Left colon (tissue), 2 donors: ENCODE measurements at regions not wholly inside any gene's neighbourhood (a gene's known extent, or its start where the extent isn't known, plus 50 kb on each side); places are given as distances from the start of the nearest gene placed in this dataset.

ENCODE experiments used
- ATAC-seq: fragments of 200-7000 bp; cut with Tn5 transposase; one replicate; pipeline ENCODE4 v1.9.1; 2020; ENCODE audit warnings: mild to moderate bottlenecking, moderate library complexity
- DNase-seq, 2 donors: peaks; one replicate each; pipeline ENCODE4 v3.0.0-alpha.2; 2020
- intact Hi-C, 2 donors: fragments of 100-400 bp; cut with DNase I in 1 of 2; cut with micrococcal nuclease in 1 of 2; formaldehyde crosslinking; loops; one replicate each; pipeline versions ENCODE4 v1.11.2 to v1.14.0; 2022; cut with DNase I, micrococcal nuclease
- donor health status: DM: no; HTN: no; CAD: no.
- donor health status: DM: yes; HTN: yes; CAD: no.

- intact Hi-C loops: no loop called here
Measured at GRCh38 chr7:13139436-13139835, 452.0 kb downstream of the ARL4A start.

DNA sequence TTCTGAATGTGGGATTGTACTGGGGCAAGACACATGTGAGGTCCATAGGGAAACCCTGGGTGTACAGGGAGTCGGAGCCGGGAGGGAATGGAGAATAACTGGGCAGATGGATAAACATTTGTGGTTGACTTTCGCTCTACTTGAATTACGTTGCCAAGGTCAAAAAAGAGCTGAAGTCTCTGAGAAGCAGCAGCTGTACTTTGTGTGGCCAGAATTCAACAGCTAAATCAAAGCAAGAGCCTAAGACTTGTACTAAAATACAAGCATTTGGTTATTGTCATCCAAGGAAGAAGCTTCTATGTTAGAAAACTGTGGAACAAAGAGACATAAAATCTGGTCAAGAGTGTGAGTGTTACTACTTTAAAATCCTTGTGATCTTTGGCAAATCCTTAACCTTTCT lies 457.2 kb downstream of the ARL4A start:
- intact Hi-C loops: no loop called here
- ATAC-seq (no peak), DNase-seq (no peak)

More at GRCh38 chr7:13139436-13139835, 452.0 kb downstream of the ARL4A start:
- no peak for DNase-seq
- no peak for ATAC-seq

DNA sequence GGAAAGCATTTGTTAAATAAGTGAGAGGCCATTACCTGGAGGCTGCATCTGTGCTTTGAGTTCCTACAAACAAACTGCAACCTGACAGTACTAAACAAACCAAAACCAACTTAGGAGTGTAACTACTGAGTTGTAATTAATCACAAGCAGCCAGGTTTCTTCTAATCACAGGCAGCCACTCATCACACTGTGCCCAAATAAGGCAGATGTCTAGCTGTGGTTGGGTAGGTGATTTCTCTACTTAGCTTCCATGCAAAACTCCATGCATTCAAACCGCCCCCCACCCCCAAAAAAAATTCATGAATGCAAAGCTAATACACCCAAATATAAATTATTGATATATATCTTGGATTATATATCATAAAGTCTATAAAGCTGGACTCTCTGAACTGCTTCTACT lies 461.1 kb downstream of the ARL4A start:
- intact Hi-C loops: no loop called here
- ATAC-seq (no peak), DNase-seq (no peak)

DNA sequence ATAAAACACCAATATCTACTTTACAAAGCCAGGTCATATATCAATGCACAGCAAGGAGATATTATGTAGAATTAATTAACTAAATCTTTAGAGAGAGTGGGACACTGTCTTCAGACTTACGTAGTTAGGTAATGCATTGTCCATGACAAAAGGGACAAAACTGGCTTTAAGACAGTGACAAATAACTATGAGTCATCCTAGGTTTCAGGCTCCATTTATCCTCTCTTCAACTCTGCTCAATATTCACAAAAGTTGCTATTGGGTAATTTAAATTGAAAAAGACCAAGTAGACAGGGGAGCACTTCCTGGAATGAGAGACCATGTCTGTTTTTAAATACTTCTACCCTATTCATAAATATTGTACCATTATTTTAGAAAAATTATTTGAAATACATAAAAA lies 464.5 kb downstream of the ARL4A start:
- no peak for DNase-seq
- intact Hi-C loops: no loop called here
- no peak for ATAC-seq

GRCh38 chr7:13152755-13153154 lies 465.3 kb downstream of the ARL4A start:
- DNase-seq (no peak), ATAC-seq (no peak)
- intact Hi-C loops: no loop called here

DNA sequence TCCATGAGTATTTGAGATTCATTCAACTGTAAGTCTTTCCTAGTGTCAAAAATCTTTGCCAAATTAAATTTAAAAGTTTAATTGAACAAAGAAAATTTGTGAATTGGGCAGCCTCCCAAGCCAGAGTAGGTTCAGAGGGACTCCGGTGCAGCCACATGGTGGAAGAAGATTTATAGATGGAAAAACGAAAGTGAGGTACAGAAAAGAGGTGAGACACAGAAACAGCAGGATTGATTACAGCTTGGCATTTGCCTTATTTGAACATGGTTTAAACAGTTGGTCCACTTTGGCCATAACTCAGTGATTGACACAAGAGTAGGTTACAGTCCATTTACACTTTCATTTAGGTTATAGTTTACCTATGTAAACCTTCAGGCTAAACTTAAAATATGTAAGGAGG lies 465.8 kb downstream of the ARL4A start:
- intact Hi-C loops: no loop called here
- no peak for DNase-seq
- ATAC-seq: no peak

DNA sequence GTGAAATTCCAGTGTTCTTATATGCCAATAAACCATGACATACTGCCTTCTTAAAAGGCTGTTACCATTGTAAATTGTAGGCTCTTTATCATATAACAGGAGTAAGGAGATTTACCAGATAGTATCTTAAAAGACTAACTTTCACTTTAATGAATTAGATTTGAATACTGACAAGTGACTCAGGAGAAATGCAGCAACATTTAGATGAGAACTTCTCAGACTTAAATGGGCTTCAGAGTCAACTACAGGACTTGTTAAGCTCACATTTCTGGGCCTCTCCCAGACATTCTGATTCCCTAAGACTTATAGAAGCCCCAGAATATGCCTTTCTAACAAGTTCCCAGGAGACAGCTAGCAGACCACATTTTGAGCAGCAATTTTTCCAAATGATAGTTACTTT lies 466.3 kb downstream of the ARL4A start:
- DNase-seq (no peak), ATAC-seq (no peak)
- intact Hi-C loops: no loop called here

GRCh38 chr7:13155188-13155587 lies 467.8 kb downstream of the ARL4A start:
- intact Hi-C loops: no loop called here
- ATAC-seq: no peak
- DNase-seq: no peak

DNA sequence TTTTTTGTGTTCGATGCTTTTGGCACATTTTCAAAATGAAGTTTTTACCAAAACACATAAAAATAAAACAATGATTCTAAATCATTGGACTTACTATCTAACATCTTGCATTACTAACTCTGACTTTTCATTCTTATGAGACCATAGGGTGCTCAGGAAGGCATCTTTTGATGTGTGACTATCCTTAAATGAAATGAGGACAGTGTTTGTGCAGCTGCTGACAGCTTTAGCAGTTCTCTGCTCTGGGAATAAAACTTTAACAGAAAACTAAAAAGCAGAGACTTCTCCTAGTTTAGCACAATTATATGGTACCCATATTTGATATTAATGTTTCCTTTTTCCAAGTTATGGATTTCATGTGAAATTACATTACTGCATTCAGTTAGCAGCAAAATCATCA lies 471.6 kb downstream of the ARL4A start:
- DNase-seq (no peak), ATAC-seq (no peak)
- intact Hi-C loops: no loop called here

GRCh38 chr7:13159467-13160184 lies 472.2 kb downstream of the ARL4A start:
- intact Hi-C loops: no loop called here
- DNase-seq: no peak
- no peak for ATAC-seq

DNA sequence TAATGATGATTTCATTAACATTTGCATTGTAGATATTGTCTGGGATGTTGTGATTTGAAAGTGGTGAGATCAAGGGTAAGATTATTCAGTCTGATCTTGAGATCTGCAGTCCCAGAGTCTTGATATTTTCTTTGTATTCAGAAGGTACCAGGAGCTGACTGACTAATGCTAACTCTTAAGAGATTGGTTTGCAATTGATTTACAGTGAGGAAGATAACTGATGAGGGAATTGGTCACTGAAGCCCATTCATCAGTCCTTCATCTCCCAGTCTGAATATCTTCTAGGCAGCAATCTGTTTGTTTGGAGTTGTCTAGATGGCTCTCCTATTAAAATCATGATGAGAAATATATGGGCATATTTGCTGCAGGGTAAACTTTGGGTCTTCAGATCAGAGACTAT lies 473.7 kb downstream of the ARL4A start:
- intact Hi-C loops: no loop called here
- no peak for DNase-seq
- no peak for ATAC-seq

DNA sequence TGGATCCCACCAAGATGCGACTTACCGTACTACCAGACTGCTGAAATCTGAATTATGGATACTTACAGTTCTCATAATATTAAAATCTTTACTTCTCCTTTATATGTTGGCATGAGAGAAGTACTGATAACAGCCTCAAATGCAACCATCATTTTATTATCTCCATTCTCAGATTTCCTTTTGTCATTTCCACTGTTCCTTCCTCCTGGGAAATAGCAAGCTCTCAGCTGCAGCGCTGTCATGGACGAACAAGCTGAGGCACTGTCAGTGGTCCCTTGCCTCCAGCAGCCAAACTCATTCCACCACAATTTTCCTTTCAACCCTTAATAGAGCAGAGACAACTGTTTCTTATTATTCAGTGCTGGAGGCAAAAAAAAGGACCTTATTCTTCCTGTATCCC lies 478.4 kb downstream of the ARL4A start:
- DNase-seq (no peak), ATAC-seq (no peak)
- intact Hi-C loops: no loop called here

GRCh38 chr7:13166801-13167200 lies 479.4 kb downstream of the ARL4A start:
- DNase-seq (no peak), ATAC-seq (no peak)
- intact Hi-C loops: no loop called here

GRCh38 chr7:13169356-13169755 lies 481.9 kb downstream of the ARL4A start:
- intact Hi-C loops: no loop called here
- no peak for ATAC-seq
- DNase-seq: no peak

- intact Hi-C loops: no loop called here
- DNase-seq: no peak
- no peak for ATAC-seq
Measured at GRCh38 chr7:13174991-13175390, 487.6 kb downstream of the ARL4A start.

DNA sequence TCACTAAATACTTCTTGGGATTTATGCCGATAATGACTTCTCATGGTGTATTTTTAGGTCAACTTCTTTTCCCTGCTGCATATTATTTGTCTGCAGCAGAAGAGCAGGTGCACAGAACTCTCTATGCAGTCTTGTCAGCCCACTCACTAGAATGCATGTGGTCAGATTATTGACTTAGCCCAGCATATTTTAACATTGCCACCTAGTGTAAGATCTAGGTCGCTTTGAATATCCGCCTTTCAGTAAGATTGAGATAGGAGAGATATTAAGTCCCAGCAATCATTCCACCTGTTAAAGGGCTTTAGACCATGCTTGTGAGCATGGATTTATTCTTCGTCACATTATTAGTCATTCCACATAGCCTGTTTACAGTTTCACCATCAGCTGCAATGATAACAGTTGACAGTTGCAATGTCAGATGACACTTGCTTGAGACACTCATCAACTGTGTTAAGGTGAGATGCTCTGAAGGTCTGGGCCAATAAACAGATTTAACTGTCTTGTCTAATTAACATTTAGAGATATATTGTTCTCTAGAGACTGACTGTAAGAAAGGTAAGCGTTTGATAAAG lies 491.7 kb downstream of the ARL4A start:
- peak; percentile 46 for ATAC-seq
- intact Hi-C loops: no loop called here
- DNase-seq: no peak

DNA sequence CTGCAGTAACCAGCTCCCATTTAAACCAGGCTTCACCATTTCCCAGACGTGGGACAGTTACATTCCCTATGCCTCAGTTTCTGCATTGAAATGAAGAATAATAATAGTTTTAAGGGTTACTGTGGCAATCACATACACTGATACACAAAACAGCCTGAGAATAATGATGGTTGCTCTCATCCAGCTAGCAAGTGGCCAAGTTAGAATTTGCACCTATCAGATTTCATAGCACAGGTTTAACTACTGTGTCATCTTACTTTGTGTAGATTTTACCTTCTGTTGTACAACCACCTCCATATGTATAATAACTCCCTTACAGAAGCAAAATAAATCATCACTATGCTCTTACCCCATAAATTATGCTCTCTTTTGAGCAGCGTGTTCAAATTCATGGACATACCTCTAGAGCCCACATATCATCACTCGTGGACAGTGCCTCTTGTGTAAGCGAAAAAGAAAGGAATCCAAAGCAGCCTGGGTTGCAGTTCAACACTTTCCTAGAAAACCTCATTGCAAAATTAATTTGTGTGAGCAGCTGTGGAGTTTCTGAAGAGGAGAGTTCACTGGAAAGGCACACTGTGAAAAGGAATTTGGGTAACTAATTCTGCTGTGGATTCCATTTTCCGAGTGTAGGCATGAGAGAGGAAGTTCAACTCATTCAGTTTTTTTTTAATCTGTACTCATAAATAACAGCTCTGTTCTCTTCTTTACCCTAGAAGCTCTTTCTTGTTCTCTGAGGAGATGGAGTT lies 492.5 kb downstream of the ARL4A start:
- no peak for ATAC-seq
- no peak for DNase-seq
- intact Hi-C loops: no loop called here

- DNase-seq: no peak
- intact Hi-C loops: no loop called here
- ATAC-seq: no peak
Measured at GRCh38 chr7:13181216-13181615, 493.8 kb downstream of the ARL4A start.

GRCh38 chr7:13185139-13185538 lies 497.7 kb downstream of the ARL4A start:
- DNase-seq: no peak
- intact Hi-C loops: no loop called here

GRCh38 chr7:13188236-13188805 lies 500.9 kb downstream of the ARL4A start:
- ATAC-seq (no peak), DNase-seq (no peak)
- intact Hi-C loops: no loop called here

More at GRCh38 chr7:13185139-13185538, 497.7 kb downstream of the ARL4A start:
- ATAC-seq: no peak
